CD4-positive, alpha-beta memory T cell (primary cell): ENCODE measurements at regions not wholly inside any gene's neighbourhood (a gene's known extent, or its start where the extent isn't known, plus 50 kb on each side); places are given as distances from the start of the nearest gene placed in this dataset.

Experiments
- CTCF ChIA-PET: fragments of 350-600 bp; sonication (Branson Sonifier 250); formaldehyde crosslinking; loops from one replicate; lab custom pipeline; 2021; ENCODE audit warnings: inconsistent platforms; ENCODE audit not compliant: partially characterized antibody; lab: Charles Lee
- POLR2A ChIA-PET: fragments of 350-600 bp; sonication (Branson Sonifier 250); formaldehyde crosslinking; loops from one replicate; lab custom pipeline; 2021; ENCODE audit not compliant: partially characterized antibody; lab: Charles Lee
- DNase-seq, 5 donors: peaks; one replicate each; pipeline versions ENCODE4 v3.0.0 to v3.0.0-alpha.2; 2020 to 2022; ENCODE audit warnings: mixed read lengths in 1 of 5
- H3K27ac ChIP-seq: one replicate; pipeline ENCODE4 v1.7.0; 2013; ENCODE audit warnings: low read depth, low read length
- H3K27me3 ChIP-seq: 2 replicates; pipeline ENCODE4 v1.7.0; 2013; ENCODE audit warnings: mild to moderate bottlenecking, low read length, moderate library complexity; ENCODE audit not compliant: insufficient read depth
- H3K36me3 ChIP-seq: 2 replicates; pipeline ENCODE4 v1.7.0; 2013; ENCODE audit warnings: mild to moderate bottlenecking, low read length, moderate library complexity; ENCODE audit not compliant: insufficient read depth
- H3K4me1 ChIP-seq: 2 replicates; pipeline ENCODE4 v1.7.0; 2013; ENCODE audit warnings: mild to moderate bottlenecking, low read length, moderate library complexity; ENCODE audit not compliant: insufficient read depth
- H3K4me3 ChIP-seq, 2 donors: one replicate each; pipeline ENCODE4 v1.7.0; 2013; ENCODE audit warnings: low read length in 2 of 2, mild to moderate bottlenecking in 1 of 2
- H3K9me3 ChIP-seq, 2 donors: one replicate each; pipeline ENCODE4 v1.7.0; 2013; ENCODE audit warnings: low read length in 2 of 2, control low read depth in 1 of 2; ENCODE audit not compliant: control insufficient read depth in 1 of 2
- H3K27ac Mint-ChIP-seq, 7 donors: one replicate each; pipeline ENCODE4 v1.8.0; 2020 to 2021; ENCODE audit warnings: mixed read lengths in 7 of 7, mild to moderate bottlenecking in 6 of 7, inconsistent platforms in 3 of 7, moderate library complexity in 3 of 7
- H3K27me3 Mint-ChIP-seq, 2 donors: one replicate each; pipeline ENCODE4 v1.8.0; 2020 to 2021; ENCODE audit warnings: mixed read lengths in 2 of 2
- H3K36me3 Mint-ChIP-seq, 2 donors: one replicate each; pipeline ENCODE4 v1.8.0; 2020 to 2021; ENCODE audit warnings: mixed read lengths in 2 of 2, inconsistent platforms in 1 of 2, mild to moderate bottlenecking in 1 of 2
- H3K4me1 Mint-ChIP-seq, 4 donors: one replicate each; pipeline ENCODE4 v1.8.0; 2020 to 2021; ENCODE audit warnings: mixed read lengths in 4 of 4, mild to moderate bottlenecking in 1 of 4
- H3K4me3 Mint-ChIP-seq, 8 donors: one replicate each; pipeline ENCODE4 v1.8.0; 2020 to 2021; ENCODE audit warnings: mixed read lengths in 8 of 8, mild to moderate bottlenecking in 7 of 8, moderate library complexity in 6 of 8, inconsistent platforms in 3 of 8
- H3K9me3 Mint-ChIP-seq, 8 donors: one replicate each; pipeline ENCODE4 v1.8.0; 2020 to 2021; ENCODE audit warnings: mixed read lengths in 8 of 8, mild to moderate bottlenecking in 5 of 8, inconsistent platforms in 3 of 8, moderate library complexity in 1 of 8
- intact Hi-C: fragments of 100-400 bp; cut with micrococcal nuclease; formaldehyde crosslinking; loops from one replicate; pipeline ENCODE4 v1.15.1; 2023

DNA sequence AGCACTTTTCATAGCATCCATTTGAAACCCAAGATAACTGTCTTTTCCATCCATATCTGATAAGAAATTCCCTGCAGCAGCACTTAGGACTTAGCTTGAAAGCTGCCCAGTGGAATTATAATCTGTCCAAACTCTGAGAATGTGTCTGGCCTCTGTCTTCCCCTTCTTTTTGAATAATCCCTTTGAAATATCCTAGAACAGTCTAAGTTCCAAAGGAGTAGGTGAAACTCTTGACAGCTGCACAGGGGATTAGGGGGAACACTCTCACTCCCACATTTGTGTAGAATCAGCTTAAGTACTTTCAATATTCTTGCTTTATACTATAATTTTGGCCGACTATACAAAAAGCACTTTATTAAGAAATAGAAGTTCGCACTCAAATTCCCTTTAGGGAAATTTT lies 157.7 kb downstream of the PAPSS1 start:
- no peak overlapping the region for H3K4me3 Mint-ChIP-seq
- peaks cover 0 to 32% (median 15%) of the 10 kb centered on the region in 8 donors for H3K9me3 Mint-ChIP-seq
- ChIA-PET POLR2A (no interaction called here), CTCF (no interaction called here)
- no peaks in the 10 kb centered on the region for H3K36me3 Mint-ChIP-seq
- H3K36me3 ChIP-seq: no peaks in the 10 kb centered on the region
- no peaks in the 10 kb centered on the region for H3K4me1 ChIP-seq
- H3K27ac ChIP-seq: no peak overlapping the region
- H3K27me3 Mint-ChIP-seq: peaks cover 6 to 7% of the 10 kb centered on the region in 2 donors
- intact Hi-C loops: no loop called here
- H3K9me3 ChIP-seq: no peaks in the 10 kb centered on the region
- H3K4me1 Mint-ChIP-seq: no peaks in the 10 kb centered on the region
- DNase-seq: no peak
- H3K27ac Mint-ChIP-seq: no peak overlapping the region
- no peaks in the 10 kb centered on the region for H3K27me3 ChIP-seq
- no peak overlapping the region for H3K4me3 ChIP-seq

DNA sequence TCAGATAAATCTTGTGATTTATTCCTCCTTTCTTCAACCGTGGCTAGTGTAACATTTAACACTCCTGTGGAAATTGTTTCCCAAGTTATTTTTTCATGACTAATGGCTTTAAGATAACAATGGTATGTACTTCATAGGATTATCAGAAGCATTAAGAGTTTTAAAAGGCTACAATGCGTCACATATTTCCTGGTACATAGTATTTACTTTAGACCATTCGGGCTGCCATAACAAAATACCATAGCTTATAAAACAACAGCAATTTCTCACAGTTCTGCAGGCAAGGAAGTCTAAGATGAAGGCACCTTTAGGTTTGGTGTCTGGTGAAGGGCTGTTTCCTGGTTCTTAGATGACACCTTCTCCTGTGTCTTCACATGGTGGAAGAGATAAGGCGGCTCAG lies 158.6 kb downstream of the PAPSS1 start:
- H3K36me3 Mint-ChIP-seq: no peaks in the 10 kb centered on the region
- Histone ChIP-seq H3K36me3 (no peaks in the 10 kb centered on the region), H3K9me3 (no peaks in the 10 kb centered on the region), H3K4me3 (no peak overlapping the region), H3K4me1 (no peaks in the 10 kb centered on the region), H3K27me3 (no peaks in the 10 kb centered on the region), H3K27ac (no peak overlapping the region)
- intact Hi-C loops: no loop called here
- ChIA-PET POLR2A (no interaction called here), CTCF (no interaction called here)
- H3K9me3 Mint-ChIP-seq: peaks cover 0 to 32% (median 14%) of the 10 kb centered on the region in 8 donors
- no peak overlapping the region for H3K4me3 Mint-ChIP-seq
- no peaks in the 10 kb centered on the region for H3K4me1 Mint-ChIP-seq
- no peak overlapping the region for H3K27ac Mint-ChIP-seq
- peaks cover 6 to 7% of the 10 kb centered on the region in 2 donors for H3K27me3 Mint-ChIP-seq
- no peak for DNase-seq

DNA sequence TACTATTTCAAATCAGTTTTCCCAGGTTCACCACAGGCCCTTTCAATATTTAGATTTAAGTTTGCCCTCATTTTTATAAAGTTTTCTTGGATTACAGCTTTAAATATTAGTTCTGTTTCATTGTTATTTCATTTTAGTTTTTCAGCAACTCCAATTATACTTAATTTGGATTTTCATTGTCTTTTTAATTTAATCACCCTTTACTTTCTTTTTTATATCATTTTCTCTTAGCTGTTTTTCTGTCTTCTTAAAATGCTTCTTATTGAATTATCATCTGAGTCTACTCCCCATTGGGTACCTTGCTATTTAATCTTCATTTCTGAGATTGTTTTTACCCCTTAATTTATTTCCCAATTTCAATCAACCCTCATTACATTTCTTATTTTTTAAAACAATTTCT lies 160.4 kb downstream of the PAPSS1 start:
- H3K27ac Mint-ChIP-seq: no peak overlapping the region
- CTCF ChIA-PET: no interaction called here
- intact Hi-C loops: no loop called here

DNA sequence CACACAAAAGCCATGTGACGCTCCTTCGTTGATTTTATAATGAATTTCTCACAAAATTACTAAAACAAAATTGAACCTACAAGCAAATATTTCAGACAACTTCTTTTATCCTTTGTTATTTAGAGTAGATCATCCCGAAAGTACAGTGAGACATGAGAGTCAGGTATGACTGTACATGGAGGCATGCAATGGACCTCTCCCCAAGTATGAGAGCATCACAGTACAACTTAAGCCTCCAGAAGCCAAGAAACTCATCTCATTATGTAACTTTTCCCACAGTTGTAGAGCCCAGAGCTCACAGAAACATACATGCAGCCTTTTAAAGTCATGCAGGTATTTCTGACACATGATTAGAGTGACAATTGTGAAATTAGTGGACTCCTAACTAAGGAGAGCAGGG lies 167.7 kb downstream of the PAPSS1 start:
- CTCF ChIA-PET: no interaction called here

More for the DNA sequence above, 160.4 kb downstream of the PAPSS1 start:
- POLR2A ChIA-PET: no interaction called here
- no peaks in the 10 kb centered on the region for H3K36me3 ChIP-seq
- H3K27ac ChIP-seq: no peak overlapping the region
- Mint-ChIP-seq H3K36me3 (no peaks in the 10 kb centered on the region), H3K27me3 (peaks cover 4 to 6% of the 10 kb centered on the region in 2 donors), H3K4me3 (no peak overlapping the region), H3K4me1 (no peaks in the 10 kb centered on the region), H3K9me3 (peaks cover 0 to 32% (median 12%) of the 10 kb centered on the region in 8 donors)
- H3K4me1 ChIP-seq: no peaks in the 10 kb centered on the region
- no peaks in the 10 kb centered on the region for H3K9me3 ChIP-seq
- no peak for DNase-seq
- H3K27me3 ChIP-seq: no peaks in the 10 kb centered on the region
- H3K4me3 ChIP-seq: no peak overlapping the region

DNA sequence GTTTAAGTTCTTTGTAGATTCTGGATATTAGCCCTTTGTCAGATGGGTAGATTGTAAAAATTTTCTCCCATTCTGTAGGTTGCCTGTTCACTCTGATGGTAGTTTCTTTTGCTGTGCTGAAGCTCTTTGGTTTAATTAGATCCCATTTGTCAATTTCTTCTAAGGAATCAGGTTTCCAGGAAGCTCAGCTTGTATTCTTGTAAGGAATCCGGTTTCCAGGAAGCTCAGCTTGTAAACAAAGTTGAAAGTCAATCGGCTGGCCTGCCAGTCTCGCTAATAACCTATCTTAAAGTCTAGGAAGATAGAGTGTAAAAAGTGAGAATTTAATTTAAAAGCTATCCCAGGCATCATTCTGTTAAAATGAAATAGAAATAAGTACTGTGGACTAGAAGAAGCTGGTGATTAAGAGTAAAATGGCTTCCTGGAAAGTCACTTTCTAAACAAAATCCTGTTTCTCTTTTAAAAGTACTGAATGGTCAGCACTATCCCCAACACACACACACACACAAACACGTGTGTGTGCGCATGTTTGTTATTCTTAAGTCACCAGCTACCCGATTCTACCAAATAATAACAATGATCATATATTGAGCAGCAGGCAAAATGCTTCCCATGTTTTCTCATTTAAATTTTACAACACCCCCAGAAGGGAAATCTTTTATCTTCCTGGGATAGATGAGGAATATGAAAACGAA lies 171.7 kb downstream of the PAPSS1 start:
- Mint-ChIP-seq H3K4me3 (no peak overlapping the region), H3K27ac (no peak overlapping the region), H3K27me3 (peaks cover 1 to 2% of the 10 kb centered on the region in 2 donors), H3K9me3 (peaks cover 0 to 5% (median 0%) of the 10 kb centered on the region in 8 donors), H3K4me1 (no peaks in the 10 kb centered on the region), H3K36me3 (no peaks in the 10 kb centered on the region)
- H3K27ac ChIP-seq: no peak overlapping the region
- no peaks in the 10 kb centered on the region for H3K36me3 ChIP-seq
- no peak for DNase-seq
- H3K4me1 ChIP-seq: no peaks in the 10 kb centered on the region
- intact Hi-C loops: no loop called here
- ChIA-PET POLR2A (no interaction called here), CTCF (no interaction called here)
- H3K4me3 ChIP-seq: no peak overlapping the region
- H3K27me3 ChIP-seq: no peaks in the 10 kb centered on the region
- H3K9me3 ChIP-seq: no peaks in the 10 kb centered on the region

More for the DNA sequence above, 167.7 kb downstream of the PAPSS1 start:
- Mint-ChIP-seq H3K4me3 (no peak overlapping the region), H3K27me3 (peaks cover 0 to 2% of the 10 kb centered on the region in 2 donors), H3K4me1 (no peaks in the 10 kb centered on the region), H3K27ac (no peak overlapping the region), H3K9me3 (peaks cover 0 to 6% (median 0%) of the 10 kb centered on the region in 8 donors), H3K36me3 (no peaks in the 10 kb centered on the region)
- intact Hi-C loops: no loop called here
- H3K9me3 ChIP-seq: no peaks in the 10 kb centered on the region
- no peak for DNase-seq
- H3K4me1 ChIP-seq: no peaks in the 10 kb centered on the region
- H3K36me3 ChIP-seq: no peaks in the 10 kb centered on the region
- no peak overlapping the region for H3K4me3 ChIP-seq
- H3K27ac ChIP-seq: no peak overlapping the region
- no peaks in the 10 kb centered on the region for H3K27me3 ChIP-seq
- POLR2A ChIA-PET: no interaction called here

DNA sequence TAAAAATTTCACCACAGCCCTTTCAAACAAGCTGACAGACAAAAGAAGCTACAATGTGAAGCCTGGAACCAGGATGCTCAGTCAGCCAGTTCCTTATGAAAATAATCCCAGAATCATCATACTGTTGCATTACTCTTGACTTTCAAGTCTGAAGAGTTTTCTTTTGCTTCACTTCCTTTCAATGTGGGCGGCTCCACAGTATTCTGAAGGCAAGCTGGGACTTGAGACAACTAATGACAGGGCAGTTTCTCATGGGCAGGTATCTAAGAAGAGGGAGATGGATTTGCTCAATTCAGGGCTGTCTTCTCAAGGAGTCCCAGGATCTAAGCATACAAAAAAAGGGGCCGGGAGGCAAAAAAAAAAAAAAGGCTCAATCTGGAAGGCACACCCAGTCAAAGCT lies 173.4 kb downstream of the PAPSS1 start:
- H3K4me3 Mint-ChIP-seq: no peak overlapping the region
- no peak overlapping the region for H3K27ac ChIP-seq
- H3K4me1 Mint-ChIP-seq: no peaks in the 10 kb centered on the region
- H3K9me3 Mint-ChIP-seq: peaks cover 0 to 5% (median 0%) of the 10 kb centered on the region in 8 donors
- intact Hi-C loops: no loop called here
- H3K4me3 ChIP-seq: no peak overlapping the region
- H3K9me3 ChIP-seq: no peaks in the 10 kb centered on the region
- no peaks in the 10 kb centered on the region for H3K36me3 Mint-ChIP-seq
- H3K36me3 ChIP-seq: no peaks in the 10 kb centered on the region
- no peak overlapping the region for H3K27ac Mint-ChIP-seq
- H3K27me3 ChIP-seq: no peaks in the 10 kb centered on the region
- H3K4me1 ChIP-seq: no peaks in the 10 kb centered on the region
- H3K27me3 Mint-ChIP-seq: peaks cover 2% of the 10 kb centered on the region in 2 donors
- DNase-seq: no peak
- ChIA-PET POLR2A (no interaction called here), CTCF (no interaction called here)

DNA sequence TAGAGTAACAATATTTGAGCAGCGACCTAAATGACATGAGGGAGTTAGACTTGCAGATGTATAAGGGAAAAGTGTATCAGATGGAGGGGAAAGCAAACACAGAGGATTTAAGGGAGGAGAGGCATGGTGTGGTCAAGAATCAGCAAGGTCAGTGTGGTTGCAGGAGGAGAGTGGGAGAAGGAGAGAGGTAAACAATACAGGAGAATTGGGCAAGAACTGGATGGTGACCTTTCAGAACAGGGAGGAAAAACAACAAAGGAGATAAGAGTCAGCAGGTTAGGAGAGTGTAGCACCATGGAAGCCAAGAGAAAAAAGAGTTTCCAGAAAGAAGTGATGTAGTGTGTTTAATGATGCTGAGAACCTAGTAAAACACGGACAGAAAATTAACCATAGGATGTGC lies 178.5 kb downstream of the PAPSS1 start:
- H3K4me1 Mint-ChIP-seq: no peaks in the 10 kb centered on the region
- no peak overlapping the region for H3K4me3 Mint-ChIP-seq
- H3K27me3 Mint-ChIP-seq: peaks cover 3 to 4% of the 10 kb centered on the region in 2 donors
- H3K27ac Mint-ChIP-seq: no peak overlapping the region
- H3K36me3 Mint-ChIP-seq: no peaks in the 10 kb centered on the region
- H3K27me3 ChIP-seq: no peaks in the 10 kb centered on the region
- ChIA-PET CTCF (no interaction called here), POLR2A (no interaction called here)
- DNase-seq: no peak
- H3K9me3 Mint-ChIP-seq: no peaks in the 10 kb centered on the region
- H3K4me1 ChIP-seq: no peaks in the 10 kb centered on the region
- no peak overlapping the region for H3K27ac ChIP-seq
- intact Hi-C loops: no loop called here
- H3K36me3 ChIP-seq: no peaks in the 10 kb centered on the region
- no peak overlapping the region for H3K4me3 ChIP-seq
- no peaks in the 10 kb centered on the region for H3K9me3 ChIP-seq
